ENCODE measurements at regions not wholly inside any gene's neighbourhood (a gene's known extent, or its start where the extent isn't known, plus 50 kb on each side); places are given as distances from the start of the nearest gene placed in this dataset.

DNA sequence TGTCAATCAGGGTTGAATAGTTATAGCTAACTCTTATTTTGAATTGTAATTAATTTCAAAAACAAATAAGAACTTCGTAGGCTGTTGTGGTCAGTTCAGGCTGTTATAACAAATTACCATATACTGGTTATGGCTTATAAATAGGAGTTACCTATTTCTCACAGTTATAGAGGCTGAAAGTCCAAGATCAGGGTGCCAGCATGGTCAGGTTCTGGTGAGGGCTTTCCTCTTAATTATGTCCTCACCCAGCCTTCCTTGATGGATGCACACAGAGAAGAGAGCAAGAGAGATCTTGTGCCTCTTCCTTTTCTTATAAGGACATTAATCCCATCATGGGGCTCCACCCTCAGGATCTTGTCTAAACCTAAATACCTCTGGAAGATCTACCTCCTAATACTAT, 265.9 kb upstream of the SUCLG2 start:
- H3K4me3 Mint-ChIP-seq: no peak overlapping the region
- no peaks in the 10 kb centered on the region for H3K36me3 Mint-ChIP-seq (ENCODE audit: low read depth)
- no peaks in the 10 kb centered on the region for H3K27me3 Mint-ChIP-seq
- H3K9me3 Mint-ChIP-seq: peaks cover 9% of the 10 kb centered on the region
- no peaks in the 10 kb centered on the region for H3K4me1 Mint-ChIP-seq (ENCODE audit: low read depth)
- no peak overlapping the region for H3K27ac Mint-ChIP-seq

- H3K4me3 Mint-ChIP-seq: no peak overlapping the region
- H3K36me3 Mint-ChIP-seq (ENCODE audit: low read depth): no peaks in the 10 kb centered on the region
- no peak overlapping the region for H3K27ac Mint-ChIP-seq
- H3K4me1 Mint-ChIP-seq (ENCODE audit: low read depth): no peaks in the 10 kb centered on the region
- no peaks in the 10 kb centered on the region for H3K27me3 Mint-ChIP-seq
- no peaks in the 10 kb centered on the region for H3K9me3 Mint-ChIP-seq
Measured at GRCh38 chr3:67916353-67916752, 261.9 kb upstream of the SUCLG2 start.

DNA sequence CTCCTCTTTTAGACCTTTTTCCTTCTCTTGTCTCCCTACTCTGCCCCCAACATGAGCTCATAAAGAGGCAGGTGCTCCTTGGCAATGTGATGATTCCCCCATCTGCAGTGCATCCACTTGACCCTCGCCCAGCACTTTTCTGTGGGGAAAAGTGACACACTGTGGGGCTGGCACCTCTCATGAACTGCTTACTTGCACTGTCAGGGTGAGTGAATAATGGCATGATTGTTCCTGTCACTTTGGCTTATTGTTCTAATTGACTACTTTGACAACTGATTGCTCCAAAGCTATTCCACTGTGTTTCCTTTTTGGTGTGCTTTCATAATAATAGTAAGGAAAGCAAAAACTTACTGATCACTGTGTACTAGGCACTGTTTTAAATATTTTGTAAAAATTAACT, 253.3 kb upstream of the SUCLG2 start:
- Mint-ChIP-seq H3K4me1 (ENCODE audit: low read depth) (peaks cover 15% of the 10 kb centered on the region), H3K27me3 (no peaks in the 10 kb centered on the region), H3K9me3 (no peaks in the 10 kb centered on the region), H3K4me3 (no peak overlapping the region), H3K36me3 (ENCODE audit: low read depth) (no peaks in the 10 kb centered on the region), H3K27ac (no peak overlapping the region)

GRCh38 chr3:67906261-67906660, 251.8 kb upstream of the SUCLG2 start:
- H3K36me3 Mint-ChIP-seq (ENCODE audit: low read depth): no peaks in the 10 kb centered on the region
- H3K27ac Mint-ChIP-seq: no peak overlapping the region
- H3K9me3 Mint-ChIP-seq: no peaks in the 10 kb centered on the region
- no peaks in the 10 kb centered on the region for H3K27me3 Mint-ChIP-seq
- H3K4me3 Mint-ChIP-seq: no peak overlapping the region
- H3K4me1 Mint-ChIP-seq (ENCODE audit: low read depth): peaks cover 15% of the 10 kb centered on the region

DNA sequence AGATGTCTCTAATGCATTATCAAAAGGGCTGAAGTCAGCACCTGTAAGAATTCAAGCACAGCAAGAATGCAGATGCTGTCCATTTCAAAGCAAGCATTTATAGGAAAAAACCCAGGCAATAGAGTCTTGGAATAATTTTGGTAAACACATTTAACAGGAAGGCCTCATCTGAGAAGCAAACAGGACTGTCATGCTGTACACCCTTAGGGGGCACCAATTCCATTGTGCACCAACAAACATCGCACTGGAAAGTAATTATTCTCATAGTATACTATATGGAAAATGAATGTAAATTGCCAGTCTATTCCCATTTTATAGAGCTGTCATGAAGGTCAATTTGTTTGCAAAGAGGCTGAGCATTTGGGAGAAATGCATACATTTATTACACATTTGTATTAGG, 247.3 kb upstream of the SUCLG2 start:
- H3K4me3 Mint-ChIP-seq: no peak overlapping the region
- H3K9me3 Mint-ChIP-seq: no peaks in the 10 kb centered on the region
- H3K27me3 Mint-ChIP-seq: no peaks in the 10 kb centered on the region
- no peaks in the 10 kb centered on the region for H3K36me3 Mint-ChIP-seq (ENCODE audit: low read depth)
- H3K27ac Mint-ChIP-seq: no peak overlapping the region
- peaks cover 13% of the 10 kb centered on the region for H3K4me1 Mint-ChIP-seq (ENCODE audit: low read depth)

DNA sequence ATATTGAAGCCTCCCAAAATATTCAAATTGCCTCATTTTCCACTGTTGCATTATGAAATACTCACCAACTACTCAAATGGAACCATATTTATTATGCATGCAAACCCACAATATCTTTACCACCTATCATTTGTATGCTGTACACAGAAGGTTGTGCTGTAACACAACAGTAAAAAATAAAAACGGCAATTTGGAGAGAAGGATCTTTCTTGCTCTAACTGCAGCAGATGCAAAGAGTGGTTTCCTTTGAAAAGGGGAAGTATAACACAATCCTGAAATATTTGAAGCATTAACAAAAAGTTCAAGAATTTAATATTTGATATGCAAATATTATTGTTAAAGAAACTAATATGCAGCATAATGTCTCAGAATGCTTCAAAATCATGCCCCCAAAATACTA, 244.5 kb upstream of the SUCLG2 start:
- H3K27me3 Mint-ChIP-seq: no peaks in the 10 kb centered on the region
- no peak overlapping the region for H3K27ac Mint-ChIP-seq
- H3K9me3 Mint-ChIP-seq: no peaks in the 10 kb centered on the region
- H3K4me1 Mint-ChIP-seq (ENCODE audit: low read depth): peaks cover 5% of the 10 kb centered on the region
- no peak overlapping the region for H3K4me3 Mint-ChIP-seq
- no peaks in the 10 kb centered on the region for H3K36me3 Mint-ChIP-seq (ENCODE audit: low read depth)

- Mint-ChIP-seq H3K4me1 (ENCODE audit: low read depth) (peaks cover 5% of the 10 kb centered on the region), H3K27me3 (no peaks in the 10 kb centered on the region), H3K36me3 (ENCODE audit: low read depth) (no peaks in the 10 kb centered on the region), H3K9me3 (no peaks in the 10 kb centered on the region), H3K27ac (no peak overlapping the region), H3K4me3 (no peak overlapping the region)
Measured at GRCh38 chr3:67897351-67898336, 243.2 kb upstream of the SUCLG2 start.

- Mint-ChIP-seq H3K36me3 (ENCODE audit: low read depth) (no peaks in the 10 kb centered on the region), H3K27me3 (no peaks in the 10 kb centered on the region), H3K9me3 (peaks cover 1% of the 10 kb centered on the region), H3K27ac (no peak overlapping the region), H3K4me3 (no peak overlapping the region), H3K4me1 (ENCODE audit: low read depth) (peaks cover 5% of the 10 kb centered on the region)
Measured at GRCh38 chr3:67896130-67896529, 241.7 kb upstream of the SUCLG2 start.

DNA sequence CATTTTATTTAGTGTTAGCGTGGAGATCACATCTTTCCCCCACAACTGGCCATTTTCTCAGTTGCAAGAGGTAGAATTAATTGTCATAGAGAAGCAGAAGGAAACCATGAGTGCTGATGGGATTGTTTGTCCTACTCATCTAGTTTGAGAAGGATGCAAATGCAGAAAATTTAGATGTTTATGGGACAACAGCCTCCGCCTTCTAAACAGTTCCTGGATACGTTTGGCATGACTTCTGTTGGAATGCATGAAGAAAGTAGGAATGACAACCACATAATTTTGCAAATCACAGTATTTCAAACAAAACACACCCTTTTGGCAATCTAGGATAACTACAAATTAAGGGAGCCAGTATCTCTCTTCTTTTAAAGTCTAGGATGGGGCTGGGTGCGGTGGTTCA, 240.1 kb upstream of the SUCLG2 start:
- Mint-ChIP-seq H3K4me1 (ENCODE audit: low read depth) (peaks cover 5% of the 10 kb centered on the region), H3K27ac (no peak overlapping the region)

GRCh38 chr3:67884345-67884744, 229.9 kb upstream of the SUCLG2 start:
- no peak overlapping the region for H3K4me3 Mint-ChIP-seq
- H3K4me1 Mint-ChIP-seq (ENCODE audit: low read depth): no peaks in the 10 kb centered on the region
- H3K9me3 Mint-ChIP-seq: peaks cover 6% of the 10 kb centered on the region
- H3K27me3 Mint-ChIP-seq: no peaks in the 10 kb centered on the region
- no peaks in the 10 kb centered on the region for H3K36me3 Mint-ChIP-seq (ENCODE audit: low read depth)
- H3K27ac Mint-ChIP-seq: no peak overlapping the region

More for the DNA sequence above, 240.1 kb upstream of the SUCLG2 start:
- Mint-ChIP-seq H3K4me3 (no peak overlapping the region), H3K9me3 (peaks cover 11% of the 10 kb centered on the region), H3K36me3 (ENCODE audit: low read depth) (no peaks in the 10 kb centered on the region), H3K27me3 (no peaks in the 10 kb centered on the region)

DNA sequence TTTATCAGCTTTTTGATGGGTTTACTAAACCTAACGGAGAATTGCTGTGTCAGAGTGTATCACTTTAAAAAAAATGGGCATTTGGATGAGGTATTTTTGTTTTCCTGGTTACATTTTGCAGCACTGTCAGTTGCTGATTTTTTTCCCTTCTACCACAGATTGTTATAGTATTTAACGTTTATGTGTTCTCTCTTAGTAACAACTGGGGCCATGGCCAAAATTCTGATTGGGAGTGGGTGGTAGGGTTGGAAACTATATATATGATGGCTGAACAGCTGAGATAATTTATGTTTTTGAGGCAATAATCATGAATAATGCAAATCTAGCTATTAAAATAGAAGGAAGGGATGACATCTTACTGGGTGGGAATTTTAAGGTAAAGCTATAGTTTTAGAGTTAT, 229.4 kb upstream of the SUCLG2 start:
- Mint-ChIP-seq H3K36me3 (ENCODE audit: low read depth) (no peaks in the 10 kb centered on the region), H3K4me1 (ENCODE audit: low read depth) (no peaks in the 10 kb centered on the region), H3K27ac (no peak overlapping the region), H3K27me3 (no peaks in the 10 kb centered on the region), H3K9me3 (peaks cover under 1% of the 10 kb centered on the region), H3K4me3 (no peak overlapping the region)

GRCh38 chr3:67882981-67883380, 228.6 kb upstream of the SUCLG2 start:
- Mint-ChIP-seq H3K9me3 (no peaks in the 10 kb centered on the region), H3K36me3 (ENCODE audit: low read depth) (no peaks in the 10 kb centered on the region), H3K27me3 (no peaks in the 10 kb centered on the region), H3K27ac (no peak overlapping the region), H3K4me1 (ENCODE audit: low read depth) (no peaks in the 10 kb centered on the region), H3K4me3 (no peak overlapping the region)

DNA sequence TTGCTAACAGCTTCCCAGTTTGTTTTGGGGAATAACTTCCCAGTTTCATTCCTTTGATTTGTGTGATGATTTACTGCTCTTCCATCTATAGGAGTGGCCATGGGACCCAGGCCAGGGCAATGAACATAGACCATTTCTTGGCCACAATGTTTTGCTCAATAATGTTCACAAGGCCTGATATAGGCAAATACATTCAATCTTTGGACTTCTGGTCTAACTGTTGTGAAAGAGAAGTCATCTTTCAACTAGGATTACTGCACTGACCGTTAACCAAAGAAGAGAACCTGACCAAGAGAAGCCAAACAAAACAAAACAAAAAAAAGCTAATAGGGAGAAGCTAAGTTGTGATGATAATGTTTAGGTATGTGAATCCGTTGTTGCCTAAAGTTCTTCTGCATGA, 221.8 kb upstream of the SUCLG2 start:
- Mint-ChIP-seq H3K27me3 (peaks cover 4% of the 10 kb centered on the region), H3K9me3 (no peaks in the 10 kb centered on the region), H3K36me3 (ENCODE audit: low read depth) (no peaks in the 10 kb centered on the region), H3K4me3 (no peak overlapping the region), H3K27ac (no peak overlapping the region), H3K4me1 (ENCODE audit: low read depth) (no peaks in the 10 kb centered on the region)

GRCh38 chr3:67875858-67876257, 221.4 kb upstream of the SUCLG2 start:
- Mint-ChIP-seq H3K4me3 (no peak overlapping the region), H3K27ac (no peak overlapping the region), H3K9me3 (no peaks in the 10 kb centered on the region), H3K36me3 (ENCODE audit: low read depth) (no peaks in the 10 kb centered on the region), H3K27me3 (peaks cover 4% of the 10 kb centered on the region), H3K4me1 (ENCODE audit: low read depth) (no peaks in the 10 kb centered on the region)

DNA sequence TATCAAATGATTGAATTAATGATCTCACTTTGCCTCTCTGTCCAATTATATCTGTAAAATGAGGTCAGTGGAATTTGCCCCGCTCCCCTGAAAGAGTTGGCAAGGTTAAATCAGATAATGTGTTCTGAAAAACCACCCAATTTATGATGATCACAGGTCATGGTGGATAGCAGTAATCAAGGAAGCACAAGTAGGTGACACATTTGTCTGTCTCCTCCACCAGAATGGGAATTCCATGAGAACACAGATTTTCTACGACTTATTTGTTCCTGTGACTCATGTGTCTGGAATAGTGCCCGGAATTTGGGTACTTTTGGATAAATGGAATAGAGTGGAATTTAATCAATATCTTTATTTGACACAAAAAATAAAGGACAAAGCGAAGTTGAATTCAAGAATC, 220.9 kb upstream of the SUCLG2 start:
- peaks cover 4% of the 10 kb centered on the region for H3K27me3 Mint-ChIP-seq
- no peak overlapping the region for H3K4me3 Mint-ChIP-seq
- no peak overlapping the region for H3K27ac Mint-ChIP-seq
- H3K4me1 Mint-ChIP-seq (ENCODE audit: low read depth): no peaks in the 10 kb centered on the region
- H3K36me3 Mint-ChIP-seq (ENCODE audit: low read depth): no peaks in the 10 kb centered on the region
- H3K9me3 Mint-ChIP-seq: no peaks in the 10 kb centered on the region

DNA sequence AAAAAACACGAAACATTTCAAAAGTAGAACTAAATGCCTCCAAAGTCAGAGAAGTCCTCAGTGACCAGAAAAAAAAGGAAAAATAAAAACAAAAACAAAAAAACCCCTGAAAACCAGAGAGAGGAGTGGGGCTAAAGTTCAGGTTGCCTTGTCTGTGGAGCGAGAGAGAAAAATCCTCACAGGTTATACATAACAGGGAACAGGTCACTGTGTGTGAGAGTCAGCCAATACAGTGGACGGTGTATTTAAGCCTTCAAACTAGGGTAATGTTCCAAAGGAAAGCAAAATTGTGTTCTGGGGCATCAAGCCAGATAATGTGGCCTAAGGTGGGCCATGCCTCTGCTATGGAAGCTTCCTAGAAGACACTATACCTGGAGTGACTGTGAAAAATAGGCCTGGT, 216.1 kb upstream of the SUCLG2 start:
- H3K27ac Mint-ChIP-seq: no peak overlapping the region

More for the DNA sequence above, 216.1 kb upstream of the SUCLG2 start:
- Mint-ChIP-seq H3K27me3 (peaks cover 2% of the 10 kb centered on the region), H3K4me1 (ENCODE audit: low read depth) (no peaks in the 10 kb centered on the region), H3K9me3 (peaks cover 6% of the 10 kb centered on the region), H3K36me3 (ENCODE audit: low read depth) (no peaks in the 10 kb centered on the region), H3K4me3 (no peak overlapping the region)

All from stimulated activated naive CD8-positive, alpha-beta T cell treated with anti-CD3 and anti-CD28 coated beads, Interleukin-15, Interleukin-2, amounts not matched to agents 100 ng/mL and 50 ng/mL, for 24 hours (primary cell).